NB4 (cell line): ENCODE measurements at regions not wholly inside any gene's neighbourhood (a gene's known extent, or its start where the extent isn't known, plus 50 kb on each side); places are given as distances from the start of the nearest gene placed in this dataset.

Experiments
- DNase-seq: peaks from one replicate; pipeline ENCODE4 v3.0.0; 2010; ENCODE audit warnings: low read depth
- H3K4me3 ChIP-seq: one replicate; pipeline ENCODE4 v1.5.1; 2011; ENCODE audit warnings: mild to moderate bottlenecking, low read depth, low read length, moderate library complexity
- CTCF ChIP-seq: IDR thresholded peaks from one replicate; pipeline ENCODE4 v1.5.1; 2012; ENCODE audit warnings: low read depth, low read length
- MAX ChIP-seq: IDR thresholded peaks from 2 replicates; pipeline ENCODE4 v1.6.1; 2011; ENCODE audit warnings: low read depth, low read length
- MYC ChIP-seq: IDR thresholded peaks from 2 replicates; pipeline ENCODE4 v1.6.1; 2011; ENCODE audit warnings: low read depth, low read length
- POLR2A ChIP-seq: IDR thresholded peaks from 2 replicates; pipeline ENCODE4 v1.6.1; 2011; ENCODE audit warnings: mild to moderate bottlenecking; ENCODE audit not compliant: insufficient read length; ENCODE audit errors: extremely low read depth

GRCh38 chr5:154648229-154648628 is 106.9 kb upstream of the LARP1 start:
- no peak for DNase-seq
- no peak for TF ChIP-seq MYC
- no peak for TF ChIP-seq MAX
- no peak for TF ChIP-seq CTCF
- TF ChIP-seq POLR2A, result no peak
- H3K4me3 ChIP-seq, result no peak overlapping the region

GRCh38 chr5:154647761-154648145 is 107.4 kb upstream of the LARP1 start:
- H3K4me3 ChIP-seq, result no peak overlapping the region
- no peak for DNase-seq
- TF ChIP-seq POLR2A (no peak), MYC (no peak), CTCF (no peak), MAX (no peak)

- no peak overlapping the region for H3K4me3 ChIP-seq
- TF ChIP-seq MAX, result no peak
- no peak for TF ChIP-seq MYC
- no peak for TF ChIP-seq POLR2A
- no peak for TF ChIP-seq CTCF
- no peak for DNase-seq
Observed at GRCh38 chr5:154647114-154647760, 107.9 kb upstream of the LARP1 start.

- TF ChIP-seq CTCF, result no peak
- H3K4me3 ChIP-seq, result no peak overlapping the region
- no peak for DNase-seq
Observed at GRCh38 chr5:154646745-154647113, 108.4 kb upstream of the LARP1 start.

GRCh38 chr5:154644745-154645411 is 110.3 kb upstream of the LARP1 start:
- TF ChIP-seq MAX, result no peak
- TF ChIP-seq CTCF, result no peak
- TF ChIP-seq MYC, result no peak
- H3K4me3 ChIP-seq, result no peak overlapping the region
- DNase-seq, result no peak

- no peak overlapping the region for H3K4me3 ChIP-seq
- TF ChIP-seq CTCF (peak; percentile 84), MAX (no peak)
- peak; percentile 68 for DNase-seq
Observed at GRCh38 chr5:154642499-154643245, 112.5 kb upstream of the LARP1 start.
